H1 (cell line): ENCODE measurements at regions not wholly inside any gene's neighbourhood (a gene's known extent, or its start where the extent isn't known, plus 50 kb on each side); places are given as distances from the start of the nearest gene placed in this dataset.

Source experiments
- CTCF ChIA-PET: fragments of 300-600 bp; sonication (Branson Sonifier 250); formaldehyde crosslinking; loops from one replicate; lab custom pipeline; 2021; ENCODE audit not compliant: partially characterized antibody; lab: Charles Lee
- POLR2A ChIA-PET: fragments of 300-600 bp; sonication (Branson Sonifier 250); formaldehyde crosslinking; loops from one replicate; lab custom pipeline; 2021; ENCODE audit warnings: inconsistent platforms; ENCODE audit not compliant: partially characterized antibody; lab: Charles Lee
- DNase-seq, 2 experiments: peaks; one replicate each; pipeline versions ENCODE4 v3.0.0 to v3.0.0-alpha.2; 2010 to 2022; ENCODE audit warnings: low spot score in 2 of 2, low read depth in 1 of 2, mixed read lengths in 1 of 2
- FAIRE-seq: peaks from 2 replicates; lab custom pipeline; 2011; peaks lifted over from hg19 to GRCh38; lab: Jason Lieb, UNC
- H2AFZ ChIP-seq: 2 replicates; pipeline ENCODE4 v1.8.1; 2012; ENCODE audit warnings: low read length, inconsistent platforms
- H2AK5ac ChIP-seq: 2 replicates; pipeline ENCODE4 v1.6.1; 2013; ENCODE audit warnings: low read depth, low read length
- H2BK120ac ChIP-seq: replicated peaks from 2 replicates; pipeline ENCODE3; 2013; ENCODE audit warnings: low read depth, low read length, inconsistent platforms
- H2BK12ac ChIP-seq: 2 replicates; pipeline ENCODE4 v1.6.1; 2013; ENCODE audit warnings: low read depth, low read length
- H2BK15ac ChIP-seq: 2 replicates; pipeline ENCODE4 v1.6.1; 2013; ENCODE audit warnings: low read length
- H2BK20ac ChIP-seq: 2 replicates; pipeline ENCODE4 v1.6.1; 2013; ENCODE audit warnings: low read length
- H2BK5ac ChIP-seq: 2 replicates; pipeline ENCODE4 v1.6.1; 2013; ENCODE audit warnings: low read depth, low read length
- H3K14ac ChIP-seq: 2 replicates; pipeline ENCODE4 v1.6.1; 2013; ENCODE audit warnings: inconsistent platforms; ENCODE audit not compliant: insufficient read length
- H3K18ac ChIP-seq: 2 replicates; pipeline ENCODE4 v1.6.1; 2013; ENCODE audit warnings: low read length; ENCODE audit errors: extremely low read depth
- H3K23ac ChIP-seq: 2 replicates; pipeline ENCODE4 v1.6.1; 2013; ENCODE audit warnings: inconsistent platforms; ENCODE audit not compliant: insufficient read length
- H3K23me2 ChIP-seq: 2 replicates; pipeline ENCODE4 v1.6.1; 2013; ENCODE audit warnings: low read depth, low read length
- H3K27ac ChIP-seq: 2 replicates; pipeline ENCODE4 v1.6.1; 2011; ENCODE audit warnings: low read depth, low read length, inconsistent platforms
- H3K27me3 ChIP-seq, 4 experiments: replicated peaks in 1 of 4; 1 replicate in 1 of 4; 2 replicates in 3 of 4; pipeline versions ENCODE4 v1.6.1 to v1.8.1; 2011 to 2013; ENCODE audit warnings: low read length in 3 of 4, mild to moderate bottlenecking in 3 of 4, inconsistent platforms in 2 of 4, mixed read lengths in 2 of 4, moderate library complexity in 1 of 4; ENCODE audit not compliant: control insufficient read depth in 3 of 4, insufficient read depth in 3 of 4; ENCODE audit errors: extremely low read depth in 1 of 4
- H3K36me3 ChIP-seq, 4 experiments: 2 replicates each; pipeline versions ENCODE4 v1.6.1 to v1.8.1; 2011 to 2013; ENCODE audit warnings: mild to moderate bottlenecking in 4 of 4, low read length in 3 of 4, moderate library complexity in 2 of 4, control low read depth in 1 of 4, inconsistent platforms in 1 of 4; ENCODE audit not compliant: insufficient read depth in 4 of 4, control insufficient read depth in 2 of 4
- H3K4ac ChIP-seq: replicated peaks from 2 replicates; pipeline ENCODE3; 2013; ENCODE audit warnings: low read length, low read depth, mixed read lengths, inconsistent platforms; ENCODE audit not compliant: insufficient read length
- H3K4me1 ChIP-seq, 4 experiments: replicated peaks in 1 of 4; 1 replicate in 1 of 4; 2 replicates in 3 of 4; pipeline versions ENCODE4 v1.6.1 to v1.8.1; 2011 to 2013; ENCODE audit warnings: low read length in 3 of 4, inconsistent platforms in 2 of 4, mixed read lengths in 1 of 4; ENCODE audit not compliant: insufficient read depth in 4 of 4, control insufficient read depth in 3 of 4
- H3K4me2 ChIP-seq, 2 experiments: 2 replicates each; pipeline versions ENCODE4 v1.6.1 to v1.8.1; 2011 to 2013; ENCODE audit warnings: low read depth in 2 of 2, low read length in 2 of 2, control low read depth in 1 of 2, inconsistent platforms in 1 of 2, mild to moderate bottlenecking in 1 of 2; ENCODE audit not compliant: insufficient read depth in 1 of 2
- H3K4me3 ChIP-seq, 4 experiments: fragments of 200-600, 300-600 bp in 1 of 4; sonication (generic), shearing (Covaris generic), sonication (Bioruptor Twin) in 1 of 4; 2 replicates each; pipeline versions ENCODE4 v1.5.1 to v1.8.1; 2011 to 2016; ENCODE audit warnings: low read length in 4 of 4, low read depth in 3 of 4, control low read depth in 2 of 4, inconsistent platforms in 2 of 4, mild to moderate bottlenecking in 2 of 4, mixed read lengths in 1 of 4, moderate library complexity in 1 of 4; ENCODE audit not compliant: insufficient read depth in 2 of 4; ENCODE audit errors: extremely low read depth in 1 of 4
- H3K56ac ChIP-seq: replicated peaks from 2 replicates; pipeline ENCODE3; 2013; ENCODE audit warnings: low read depth, mild to moderate bottlenecking, mixed read lengths, low read length, inconsistent platforms; ENCODE audit not compliant: insufficient read length
- H3K79me1 ChIP-seq: 2 replicates; pipeline ENCODE4 v1.6.1; 2013; ENCODE audit warnings: low read depth, low read length, control low read depth
- H3K79me2 ChIP-seq, 2 experiments: 2 replicates each; pipeline versions ENCODE4 v1.6.1 to v1.8.1; 2012 to 2013; ENCODE audit warnings: low read length in 2 of 2, mild to moderate bottlenecking in 2 of 2, inconsistent platforms in 1 of 2; ENCODE audit not compliant: insufficient read depth in 2 of 2, control insufficient read depth in 1 of 2
- H3K9ac ChIP-seq, 4 experiments: replicated peaks in 1 of 4; 1 replicate in 1 of 4; 2 replicates in 3 of 4; pipeline versions ENCODE4 v1.6.1 to v1.8.1; 2011 to 2013; ENCODE audit warnings: low read depth in 3 of 4, low read length in 3 of 4, control low read depth in 2 of 4, mild to moderate bottlenecking in 2 of 4, moderate library complexity in 2 of 4, inconsistent platforms in 1 of 4; ENCODE audit errors: extremely low read depth in 1 of 4
- H3K9me3 ChIP-seq, 2 experiments: 2 replicates each; pipeline versions ENCODE4 v1.6.1 to v1.8.1; 2012 to 2013; ENCODE audit warnings: mild to moderate bottlenecking in 2 of 2, moderate library complexity in 2 of 2, control low read depth in 1 of 2, inconsistent platforms in 1 of 2, low read depth in 1 of 2, low read length in 1 of 2, mixed read lengths in 1 of 2; ENCODE audit not compliant: insufficient read depth in 2 of 2
- H4K20me1 ChIP-seq, 2 experiments: replicated peaks in 1 of 2; 2 replicates each; pipeline versions ENCODE3 to v1.8.1; 2011 to 2013; ENCODE audit warnings: inconsistent platforms in 2 of 2, low read length in 2 of 2, mild to moderate bottlenecking in 1 of 2; ENCODE audit not compliant: insufficient read depth in 2 of 2, control insufficient read depth in 1 of 2
- H4K5ac ChIP-seq: 2 replicates; pipeline ENCODE4 v1.6.1; 2013; ENCODE audit warnings: low read length, low read depth, mixed read lengths, inconsistent platforms; ENCODE audit not compliant: insufficient read length
- H4K8ac ChIP-seq: 2 replicates; pipeline ENCODE4 v1.8.0; 2013; ENCODE audit warnings: mild to moderate bottlenecking, moderate library complexity, low read length, inconsistent platforms; ENCODE audit not compliant: insufficient read depth; ENCODE audit errors: extremely low read depth
- H4K91ac ChIP-seq: replicated peaks from 2 replicates; pipeline ENCODE3; 2013; ENCODE audit warnings: low read length, mixed read lengths, inconsistent platforms; ENCODE audit not compliant: insufficient read length
- CTBP2 ChIP-seq: IDR thresholded peaks from 2 replicates; pipeline ENCODE4 v1.7.0; 2011; ENCODE audit warnings: borderline replicate concordance, mild to moderate bottlenecking, moderate library complexity, mixed read lengths, low read length; ENCODE audit not compliant: insufficient read depth, insufficient read length
- EP300 ChIP-seq, 2 experiments: IDR thresholded peaks; 1 replicate in 1 of 2; 2 replicates in 1 of 2; pipeline ENCODE4 v1.6.1; 2011 to 2012; ENCODE audit warnings: low read depth in 2 of 2, low read length in 2 of 2, mild to moderate bottlenecking in 2 of 2, borderline replicate concordance in 1 of 2, inconsistent platforms in 1 of 2, moderate library complexity in 1 of 2
- GABPA ChIP-seq: IDR thresholded peaks from 2 replicates; pipeline ENCODE4 v1.6.1; 2011; ENCODE audit warnings: mild to moderate bottlenecking, low read length, moderate library complexity, borderline replicate concordance; ENCODE audit not compliant: insufficient read depth
- KDM5A ChIP-seq: fragments of 200-600 bp; IDR thresholded peaks from 2 replicates; pipeline ENCODE4 v1.7.1; 2012; ENCODE audit warnings: mild to moderate bottlenecking, low read length, inconsistent platforms, mixed read lengths
- SIX5 ChIP-seq: IDR thresholded peaks from 2 replicates; pipeline ENCODE4 v1.6.1; 2011; ENCODE audit warnings: mild to moderate bottlenecking, low read depth, low read length
- TAF1 ChIP-seq: IDR thresholded peaks from 2 replicates; pipeline ENCODE4 v1.6.1; 2011; ENCODE audit warnings: mild to moderate bottlenecking, low read depth, low read length
- ZNF274 ChIP-seq: IDR thresholded peaks from 2 replicates; pipeline ENCODE4 v1.7.0; 2012; ENCODE audit warnings: low read length, borderline replicate concordance; ENCODE audit errors: extremely low read depth
- WGBS, 2 experiments: shearing (Covaris generic) in 1 of 2; methylation state at CpG; one replicate each; pipeline versions ENCODE4 v1.1.6 to v1.1.7; 2013 to 2015; ENCODE audit warnings: low lambda C conversion rate in 2 of 2, mixed read lengths in 2 of 2, inconsistent platforms in 1 of 2, low coverage in 1 of 2, missing lambda C conversion rate in 1 of 2; ENCODE audit not compliant: insufficient replicate concordance in 2 of 2, insufficient coverage in 1 of 2, insufficient read length in 1 of 2; ENCODE audit errors: extremely low coverage in 1 of 2, missing lambda C conversion rate in 1 of 2; 5-methylcytosine and 5-hydroxymethylcytosine counted together

GRCh38 chr21:16570856-16571255 lies 841.1 kb downstream of the USP25 start:
- Histone ChIP-seq H3K27me3 (no peaks in the 10 kb centered on the region), H3K14ac (no peak overlapping the region), H4K8ac (no peak overlapping the region), H3K79me1 (no peaks in the 10 kb centered on the region), H2BK12ac (no peak overlapping the region), H3K79me2 (no peaks in the 10 kb centered on the region), H3K23me2 (no peaks in the 10 kb centered on the region), H3K4ac (no peak overlapping the region), H3K4me2 (no peak overlapping the region), H2AFZ (no peak overlapping the region), H2AK5ac (no peak overlapping the region), H2BK5ac (no peak overlapping the region), H3K18ac (no peak overlapping the region), H3K4me1 (no peaks in the 10 kb centered on the region), H2BK120ac (no peak overlapping the region), H3K36me3 (no peaks in the 10 kb centered on the region), H2BK15ac (no peak overlapping the region), H4K5ac (no peak overlapping the region), H3K56ac (no peak overlapping the region), H4K91ac (no peak overlapping the region), H3K23ac (no peak overlapping the region), H3K9me3 (no peaks in the 10 kb centered on the region), H3K27ac (no peak overlapping the region), H2BK20ac (no peak overlapping the region), H4K20me1 (no peaks in the 10 kb centered on the region), H3K4me3 (no peak overlapping the region), H3K9ac (no peak overlapping the region)
- DNase-seq (no peak), FAIRE-seq (no peak)
- TF ChIP-seq CTBP2 (no peak), KDM5A (no peak), EP300 (IDR thresholded peaks at IDR 0.05; ENCODE audit: borderline replicate concordance in 1 of 2, low read depth in 2 of 2, low read length in 2 of 2) (no peak), SIX5 (no peak), ZNF274 (no peak), GABPA (no peak), TAF1 (no peak)
- 79% methylated on average over 3 of the region's 3 CpGs; no CpG with 5 or more reads in 1 of the 2 experiments for WGBS, 2 experiments
- ChIA-PET POLR2A (no interaction called here), CTCF (no interaction called here)
